ENCODE measurements at regions not wholly inside any gene's neighbourhood (a gene's known extent, or its start where the extent isn't known, plus 50 kb on each side); places are given as distances from the start of the nearest gene placed in this dataset.

GRCh38 chr13:33485247-33485646 lies 199.7 kb upstream of the STARD13 start:
- ATAC-seq (no peak), DNase-seq (no peak), FAIRE-seq (peak; percentile 39)
- 95 to 100% methylated on average over 1 of the region's 1 CpG for WGBS, 2 donors
- peaks cover 0 to 3% (median 0%) of the 10 kb centered on the region in 3 donors for H3K36me3 ChIP-seq
- H3K27me3 ChIP-seq = no peaks in the 10 kb centered on the region
- no peak overlapping the region for H3K27ac ChIP-seq
- TF ChIP-seq, protein P1, sequence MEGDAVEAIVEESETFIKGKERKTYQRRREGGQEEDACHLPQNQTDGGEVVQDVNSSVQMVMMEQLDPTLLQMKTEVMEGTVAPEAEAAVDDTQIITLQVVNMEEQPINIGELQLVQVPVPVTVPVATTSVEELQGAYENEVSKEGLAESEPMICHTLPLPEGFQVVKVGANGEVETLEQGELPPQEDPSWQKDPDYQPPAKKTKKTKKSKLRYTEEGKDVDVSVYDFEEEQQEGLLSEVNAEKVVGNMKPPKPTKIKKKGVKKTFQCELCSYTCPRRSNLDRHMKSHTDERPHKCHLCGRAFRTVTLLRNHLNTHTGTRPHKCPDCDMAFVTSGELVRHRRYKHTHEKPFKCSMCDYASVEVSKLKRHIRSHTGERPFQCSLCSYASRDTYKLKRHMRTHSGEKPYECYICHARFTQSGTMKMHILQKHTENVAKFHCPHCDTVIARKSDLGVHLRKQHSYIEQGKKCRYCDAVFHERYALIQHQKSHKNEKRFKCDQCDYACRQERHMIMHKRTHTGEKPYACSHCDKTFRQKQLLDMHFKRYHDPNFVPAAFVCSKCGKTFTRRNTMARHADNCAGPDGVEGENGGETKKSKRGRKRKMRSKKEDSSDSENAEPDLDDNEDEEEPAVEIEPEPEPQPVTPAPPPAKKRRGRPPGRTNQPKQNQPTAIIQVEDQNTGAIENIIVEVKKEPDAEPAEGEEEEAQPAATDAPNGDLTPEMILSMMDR (IDR thresholded peaks at IDR 0.05) = no peak
- intact Hi-C loops (cut with DNase I) = no loop called here
- no peaks in the 10 kb centered on the region for H3K9me3 ChIP-seq
- H3K4me3 ChIP-seq = no peak overlapping the region
- no peaks in the 10 kb centered on the region for H3K4me1 ChIP-seq

DNA sequence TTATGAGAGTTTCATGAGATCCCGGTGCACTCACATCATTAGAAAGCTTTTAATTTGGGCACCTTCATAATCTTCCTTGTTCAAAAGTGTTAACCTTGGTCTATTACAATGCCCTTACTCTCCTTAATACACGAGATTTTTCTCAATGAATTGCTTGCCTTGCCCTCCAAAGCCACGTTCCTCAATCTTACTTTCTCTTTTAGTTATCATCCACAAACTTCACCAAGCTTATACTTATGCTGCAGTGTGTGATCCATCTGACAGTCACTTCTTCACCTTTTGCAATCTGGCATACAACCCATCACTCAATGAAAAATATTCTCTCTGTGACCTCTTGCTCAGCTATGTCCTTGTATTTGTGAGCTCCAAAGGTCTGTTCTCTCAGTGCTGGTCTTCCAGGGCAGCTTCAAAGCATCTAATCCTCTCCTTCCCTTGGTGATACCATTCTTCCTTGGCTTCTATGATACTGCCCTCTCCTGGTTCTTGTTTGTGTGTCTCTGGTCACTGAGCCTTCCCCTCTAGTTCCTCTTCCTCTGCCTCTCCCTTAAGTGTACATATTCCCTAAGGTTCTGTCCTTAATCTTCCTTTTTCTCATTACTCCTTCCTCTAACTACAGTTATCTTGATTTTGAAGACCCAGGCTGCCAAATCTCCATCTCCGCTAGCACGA lies 202.2 kb upstream of the STARD13 start:
- H3K4me1 ChIP-seq = no peaks in the 10 kb centered on the region
- no peak overlapping the region for H3K4me3 ChIP-seq
- DNase-seq (no peak), FAIRE-seq (no peak), ATAC-seq (peak in 3 of 4 donors; percentile 67 to 87 (median 85))
- H3K9me3 ChIP-seq = no peaks in the 10 kb centered on the region
- H3K36me3 ChIP-seq = peaks cover 0 to 3% (median 0%) of the 10 kb centered on the region in 3 donors
- H3K27ac ChIP-seq = no peak overlapping the region
- intact Hi-C loops (cut with DNase I) = no loop called here
- no peaks in the 10 kb centered on the region for H3K27me3 ChIP-seq
- TF ChIP-seq, protein P1 (IDR thresholded peaks at IDR 0.05) = no peak
- WGBS, 2 donors = 83 to 89% methylated on average over 5 of the region's 5 CpGs

DNA sequence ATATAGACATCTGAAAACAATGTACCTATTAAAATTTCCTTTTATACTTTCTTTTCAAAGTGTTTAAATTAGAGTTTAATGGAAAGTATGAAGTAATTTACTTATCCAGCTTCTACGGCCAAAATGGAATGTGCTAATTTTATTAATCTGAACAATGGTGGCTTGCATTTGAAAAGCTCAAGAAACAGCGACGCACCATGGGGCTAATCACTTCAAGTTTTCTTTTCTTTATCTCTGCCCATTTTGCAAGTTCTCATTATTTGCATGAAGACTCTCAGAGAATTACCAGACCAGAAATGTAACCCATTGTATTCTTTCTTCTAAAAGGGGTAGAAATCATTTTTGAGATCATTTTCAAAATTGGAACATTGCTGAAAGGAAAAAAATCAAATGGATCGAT lies 204.0 kb upstream of the STARD13 start:
- Histone ChIP-seq H3K27me3 (no peaks in the 10 kb centered on the region), H3K4me1 (peaks cover 0 to 9% (median 0%) of the 10 kb centered on the region in 3 donors), H3K4me3 (no peak overlapping the region), H3K36me3 (peaks cover 0 to 3% (median 0%) of the 10 kb centered on the region in 3 donors), H3K9me3 (no peaks in the 10 kb centered on the region), H3K27ac (no peak overlapping the region)
- TF ChIP-seq, protein P1 (IDR thresholded peaks at IDR 0.05) = no peak
- intact Hi-C loops (cut with DNase I) = no loop called here
- 91 to 94% methylated on average over 4 of the region's 4 CpGs for WGBS, 2 donors
- ATAC-seq (no peak), DNase-seq (no peak), FAIRE-seq (no peak)

DNA sequence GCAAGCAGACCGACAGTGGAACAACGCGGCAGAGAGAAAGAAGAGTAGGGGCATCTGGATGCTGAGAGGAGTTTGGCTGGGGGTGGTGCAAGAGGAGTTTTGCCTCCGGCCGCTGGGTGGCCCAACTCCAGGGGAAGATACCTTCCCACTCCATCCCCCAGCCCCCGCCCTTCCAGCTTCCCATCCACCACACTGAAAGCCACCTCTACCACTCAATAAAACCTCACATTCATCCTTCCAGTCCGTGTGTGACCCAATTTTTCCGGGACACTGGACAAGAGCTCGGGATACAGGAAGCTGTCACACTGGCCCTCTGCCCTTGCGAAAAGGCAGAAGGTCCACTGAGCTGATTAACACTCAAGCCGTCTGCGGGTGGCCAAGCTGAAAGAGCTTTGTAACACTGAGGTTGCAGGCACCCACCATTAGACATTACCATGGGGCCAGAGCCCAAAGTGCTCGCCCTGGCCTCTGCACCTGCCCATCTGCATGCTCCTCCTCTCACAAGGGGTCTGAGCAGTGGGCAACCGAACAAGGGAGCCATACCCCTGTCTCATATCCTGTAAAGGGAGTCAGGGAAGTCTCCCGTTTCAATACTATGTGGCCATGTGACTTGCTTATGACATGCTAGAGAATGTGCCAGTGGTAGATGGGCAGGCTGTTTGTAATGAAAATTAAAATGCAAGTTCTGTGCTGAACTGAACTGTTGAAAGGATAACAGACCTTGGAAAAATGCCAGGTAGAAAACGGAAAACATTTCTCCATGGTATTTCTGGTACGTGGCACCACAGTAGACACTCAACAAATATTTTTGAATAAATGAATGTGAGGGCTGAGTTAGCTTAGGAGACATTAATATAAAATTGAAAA lies 205.1 kb upstream of the STARD13 start:
- intact Hi-C loops (cut with DNase I) = no loop called here
- WGBS, 2 donors = 90 to 91% methylated on average over 17 of the region's 17 CpGs
- Histone ChIP-seq H3K9me3 (no peaks in the 10 kb centered on the region), H3K27me3 (no peaks in the 10 kb centered on the region), H3K4me3 (no peak overlapping the region), H3K27ac (no peak overlapping the region), H3K4me1 (peaks cover 0 to 9% (median 0%) of the 10 kb centered on the region in 3 donors), H3K36me3 (no peaks in the 10 kb centered on the region)
- peak in 1 of 6 donors; percentile 26 for DNase-seq
- no peak for FAIRE-seq
- TF ChIP-seq, protein P1 (IDR thresholded peaks at IDR 0.05) = no peak
- ATAC-seq = peak in 1 of 4 donors; percentile 19

Data from pancreas (tissue), 10 donors.